Liver (tissue), 8 donors: ENCODE measurements at regions not wholly inside any gene's neighbourhood (a gene's known extent, or its start where the extent isn't known, plus 50 kb on each side); places are given as distances from the start of the nearest gene placed in this dataset.
"Not testable (repeated sequence)": the region's sequence is repeated elsewhere in the genome, so short reads cannot be mapped to it uniquely, and the experiment has no call there.

ENCODE experiments used
- DNase-seq: peaks from one replicate; pipeline ENCODE4 v3.0.0-alpha.2; 2017; ENCODE audit warnings: low spot score
- H3K27ac ChIP-seq, 2 donors: one replicate each; pipeline ENCODE4 v1.7.0; 2013; ENCODE audit warnings: inconsistent platforms in 2 of 2, low read length in 2 of 2, control low read depth in 1 of 2, low read depth in 1 of 2, mild to moderate bottlenecking in 1 of 2
- H3K27me3 ChIP-seq, 4 donors: one replicate each; pipeline versions ENCODE4 v1.6.1 to v1.7.0; 2013; ENCODE audit warnings: low read length in 3 of 4, inconsistent platforms in 1 of 4, mild to moderate bottlenecking in 1 of 4, moderate library complexity in 1 of 4; ENCODE audit not compliant: control insufficient read depth in 4 of 4, insufficient read depth in 4 of 4
- H3K36me3 ChIP-seq, 4 donors: one replicate each; pipeline versions ENCODE4 v1.6.1 to v1.7.0; 2013; ENCODE audit warnings: low read length in 3 of 4, mild to moderate bottlenecking in 3 of 4, low read depth in 1 of 4, moderate library complexity in 1 of 4; ENCODE audit not compliant: control insufficient read depth in 4 of 4, insufficient read depth in 3 of 4
- H3K4me1 ChIP-seq, 4 donors: one replicate each; pipeline versions ENCODE4 v1.6.1 to v1.7.0; 2013; ENCODE audit warnings: low read length in 3 of 4, mild to moderate bottlenecking in 3 of 4, moderate library complexity in 1 of 4; ENCODE audit not compliant: control insufficient read depth in 4 of 4, insufficient read depth in 4 of 4
- H3K4me3 ChIP-seq, 3 donors: one replicate each; pipeline versions ENCODE4 v1.6.1 to v1.7.0; 2013; ENCODE audit warnings: low read length in 3 of 3, control low read depth in 1 of 3, low read depth in 1 of 3, mild to moderate bottlenecking in 1 of 3
- H3K9ac ChIP-seq, 2 donors: one replicate each; pipeline ENCODE4 v1.7.0; 2013; ENCODE audit warnings: low read length in 2 of 2, mild to moderate bottlenecking in 2 of 2, moderate library complexity in 2 of 2, control low read depth in 1 of 2, low read depth in 1 of 2
- H3K9me3 ChIP-seq, 4 donors: one replicate each; pipeline versions ENCODE4 v1.6.1 to v1.7.0; 2013; ENCODE audit warnings: low read length in 3 of 4; ENCODE audit not compliant: control insufficient read depth in 4 of 4
- ATF3 ChIP-seq: IDR thresholded peaks from 2 replicates; pipeline ENCODE4 v1.6.1; 2016; ENCODE audit warnings: antibody characterized with exemption
- FOXA1 ChIP-seq: IDR thresholded peaks from 2 replicates; pipeline ENCODE4 v1.6.1; 2016; ENCODE audit warnings: antibody characterized with exemption
- FOXA2 ChIP-seq: IDR thresholded peaks from 2 replicates; pipeline ENCODE4 v1.6.1; 2016; ENCODE audit warnings: antibody characterized with exemption
- GABPA ChIP-seq, 2 donors: IDR thresholded peaks in 1 of 2; conservative IDR thresholded peaks in 1 of 2; 2 replicates each; pipeline ENCODE4 v1.6.1; 2016; ENCODE audit warnings: antibody characterized with exemption in 2 of 2, mild to moderate bottlenecking in 1 of 2, moderate library complexity in 1 of 2
- HNF4A ChIP-seq, 2 donors: conservative IDR thresholded peaks; 2 replicates each; pipeline ENCODE4 v1.6.1; 2016; ENCODE audit warnings: antibody characterized with exemption in 2 of 2, mild to moderate bottlenecking in 2 of 2
- HNF4G ChIP-seq: IDR thresholded peaks from 2 replicates; pipeline ENCODE4 v1.6.1; 2016; ENCODE audit warnings: antibody characterized with exemption
- JUND ChIP-seq, 2 donors: IDR thresholded peaks; 2 replicates each; pipeline ENCODE4 v1.6.1; 2016; ENCODE audit warnings: antibody characterized with exemption in 2 of 2
- MAX ChIP-seq: IDR thresholded peaks from 2 replicates; pipeline ENCODE4 v1.6.1; 2016; ENCODE audit warnings: antibody characterized with exemption
- NR2F2 ChIP-seq: IDR thresholded peaks from 2 replicates; pipeline ENCODE4 v1.6.1; 2016; ENCODE audit warnings: antibody characterized with exemption
- RAD21 ChIP-seq, 2 donors: IDR thresholded peaks; 2 replicates each; pipeline ENCODE4 v1.6.1; 2016; ENCODE audit warnings: antibody characterized with exemption in 2 of 2, mild to moderate bottlenecking in 2 of 2
- RXRA ChIP-seq, 2 donors: IDR thresholded peaks; 2 replicates each; pipeline ENCODE4 v1.6.1; 2017 to 2018; ENCODE audit warnings: antibody characterized with exemption in 2 of 2, mild to moderate bottlenecking in 1 of 2
- SP1 ChIP-seq: IDR thresholded peaks from 2 replicates; pipeline ENCODE4 v1.6.1; 2018; ENCODE audit warnings: antibody characterized with exemption, mild to moderate bottlenecking
- TAF1 ChIP-seq: conservative IDR thresholded peaks from 2 replicates; pipeline ENCODE4 v1.6.1; 2016; ENCODE audit warnings: antibody characterized with exemption, mild to moderate bottlenecking
- YY1 ChIP-seq: IDR thresholded peaks from 2 replicates; pipeline ENCODE4 v1.6.1; 2016; ENCODE audit warnings: antibody characterized with exemption, mild to moderate bottlenecking
- ZBTB33 ChIP-seq: IDR thresholded peaks from 2 replicates; pipeline ENCODE4 v1.6.1; 2016; ENCODE audit warnings: antibody characterized with exemption
- WGBS: extraction: QIAGEN DNeasy Blood & Tissue Kit; methylation state at CpG from one replicate; pipeline ENCODE4 v1.1.7; 2013; 5-methylcytosine and 5-hydroxymethylcytosine counted together
- TF ChIP-seq, protein P1 (sequence below): IDR thresholded peaks from 2 replicates; pipeline ENCODE4 v1.6.1; 2016; ENCODE audit warnings: antibody characterized with exemption, mild to moderate bottlenecking
- TF ChIP-seq, protein P2 (sequence below): fragments of 150-350 bp; IDR thresholded peaks from 2 replicates; pipeline ENCODE4 v1.5.1; 2017; ENCODE audit warnings: improper control_type of control experiment, low read depth, low read length; ENCODE audit not compliant: missing input control
- donor health status: healthy.
- donor health status: healthy.
- donor health status: healthy.
- donor health status: healthy.
- donor health status: healthy.

DNA sequence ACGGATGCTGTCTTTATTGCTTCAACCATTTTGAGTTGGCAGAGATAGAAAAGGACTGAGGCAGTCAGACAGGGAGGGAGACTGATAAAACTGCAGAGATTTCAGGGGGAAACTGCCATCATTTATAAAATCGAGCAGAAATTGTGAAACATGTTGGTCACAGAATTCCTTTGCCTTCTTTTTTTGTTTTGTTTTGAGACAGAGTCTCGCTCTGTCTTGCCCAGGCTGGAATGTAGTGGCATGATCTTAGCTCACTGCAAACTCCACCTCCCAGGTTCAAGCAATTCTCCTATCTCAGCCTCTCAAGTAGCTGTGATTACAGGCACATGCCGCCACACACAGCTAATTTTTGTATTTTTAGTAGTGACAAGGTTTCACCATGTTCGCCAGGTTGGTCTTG, 273.7 kb upstream of the USP9Y start:
- Histone ChIP-seq H3K4me1 (no peaks in the 10 kb centered on the region), H3K27ac (no peak overlapping the region), H3K36me3 (no peaks in the 10 kb centered on the region), H3K9me3 (no peaks in the 10 kb centered on the region), H3K9ac (no peak overlapping the region), H3K27me3 (no peaks in the 10 kb centered on the region), H3K4me3 (no peak overlapping the region)
- 85% methylated on average over 5 of the region's 5 CpGs for WGBS
- TF ChIP-seq HNF4A (conservative IDR thresholded peaks at IDR 0.05) (no peak), FOXA1 (no peak), JUND (IDR thresholded peaks at IDR 0.05) (no peak), RXRA (IDR thresholded peaks at IDR 0.05) (no peak), NR2F2 (no peak), MAX (no peak), ATF3 (no peak), TAF1 (no peak), SP1 (no peak), RAD21 (IDR thresholded peaks at IDR 0.05) (no peak), FOXA2 (no peak), HNF4G (no peak), GABPA (IDR thresholded peaks at IDR 0.05 in 1 of 2, conservative IDR thresholded peaks at IDR 0.05 in 1 of 2) (no peak)
- no peak for DNase-seq

DNA sequence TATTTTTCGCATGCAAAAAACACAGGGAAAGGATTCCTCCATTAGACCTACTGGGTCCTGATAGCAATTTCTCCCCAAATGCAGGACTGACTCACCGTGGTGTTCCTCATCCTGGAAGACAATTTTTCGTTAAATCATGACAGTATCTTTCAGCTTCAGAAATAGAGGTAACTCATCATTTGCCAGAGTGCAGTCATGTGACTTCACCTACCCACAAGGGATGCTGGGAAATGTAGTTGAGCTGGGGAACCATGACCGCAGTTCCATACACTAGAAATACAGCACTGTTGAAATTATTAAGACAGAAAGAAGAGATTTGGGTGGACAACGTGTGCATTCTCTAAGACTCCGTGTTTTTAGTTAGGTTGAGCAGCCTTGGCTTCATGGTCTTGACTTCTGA, 269.5 kb upstream of the USP9Y start:
- H3K4me3 ChIP-seq = no peak overlapping the region
- DNase-seq = no peak
- H3K4me1 ChIP-seq = no peaks in the 10 kb centered on the region
- H3K27me3 ChIP-seq = no peaks in the 10 kb centered on the region
- no peak overlapping the region for H3K9ac ChIP-seq
- TF ChIP-seq MAX (no peak), ZBTB33 (no peak), RAD21 (IDR thresholded peaks at IDR 0.05) (no peak), FOXA2 (no peak), GABPA (IDR thresholded peaks at IDR 0.05 in 1 of 2, conservative IDR thresholded peaks at IDR 0.05 in 1 of 2) (no peak), HNF4G (no peak), NR2F2 (no peak), JUND (IDR thresholded peaks at IDR 0.05) (no peak), YY1 (no peak), SP1 (no peak), FOXA1 (no peak)
- TF ChIP-seq, protein P1, sequence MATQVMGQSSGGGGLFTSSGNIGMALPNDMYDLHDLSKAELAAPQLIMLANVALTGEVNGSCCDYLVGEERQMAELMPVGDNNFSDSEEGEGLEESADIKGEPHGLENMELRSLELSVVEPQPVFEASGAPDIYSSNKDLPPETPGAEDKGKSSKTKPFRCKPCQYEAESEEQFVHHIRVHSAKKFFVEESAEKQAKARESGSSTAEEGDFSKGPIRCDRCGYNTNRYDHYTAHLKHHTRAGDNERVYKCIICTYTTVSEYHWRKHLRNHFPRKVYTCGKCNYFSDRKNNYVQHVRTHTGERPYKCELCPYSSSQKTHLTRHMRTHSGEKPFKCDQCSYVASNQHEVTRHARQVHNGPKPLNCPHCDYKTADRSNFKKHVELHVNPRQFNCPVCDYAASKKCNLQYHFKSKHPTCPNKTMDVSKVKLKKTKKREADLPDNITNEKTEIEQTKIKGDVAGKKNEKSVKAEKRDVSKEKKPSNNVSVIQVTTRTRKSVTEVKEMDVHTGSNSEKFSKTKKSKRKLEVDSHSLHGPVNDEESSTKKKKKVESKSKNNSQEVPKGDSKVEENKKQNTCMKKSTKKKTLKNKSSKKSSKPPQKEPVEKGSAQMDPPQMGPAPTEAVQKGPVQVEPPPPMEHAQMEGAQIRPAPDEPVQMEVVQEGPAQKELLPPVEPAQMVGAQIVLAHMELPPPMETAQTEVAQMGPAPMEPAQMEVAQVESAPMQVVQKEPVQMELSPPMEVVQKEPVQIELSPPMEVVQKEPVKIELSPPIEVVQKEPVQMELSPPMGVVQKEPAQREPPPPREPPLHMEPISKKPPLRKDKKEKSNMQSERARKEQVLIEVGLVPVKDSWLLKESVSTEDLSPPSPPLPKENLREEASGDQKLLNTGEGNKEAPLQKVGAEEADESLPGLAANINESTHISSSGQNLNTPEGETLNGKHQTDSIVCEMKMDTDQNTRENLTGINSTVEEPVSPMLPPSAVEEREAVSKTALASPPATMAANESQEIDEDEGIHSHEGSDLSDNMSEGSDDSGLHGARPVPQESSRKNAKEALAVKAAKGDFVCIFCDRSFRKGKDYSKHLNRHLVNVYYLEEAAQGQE = no peak
- TF ChIP-seq, protein P2, sequence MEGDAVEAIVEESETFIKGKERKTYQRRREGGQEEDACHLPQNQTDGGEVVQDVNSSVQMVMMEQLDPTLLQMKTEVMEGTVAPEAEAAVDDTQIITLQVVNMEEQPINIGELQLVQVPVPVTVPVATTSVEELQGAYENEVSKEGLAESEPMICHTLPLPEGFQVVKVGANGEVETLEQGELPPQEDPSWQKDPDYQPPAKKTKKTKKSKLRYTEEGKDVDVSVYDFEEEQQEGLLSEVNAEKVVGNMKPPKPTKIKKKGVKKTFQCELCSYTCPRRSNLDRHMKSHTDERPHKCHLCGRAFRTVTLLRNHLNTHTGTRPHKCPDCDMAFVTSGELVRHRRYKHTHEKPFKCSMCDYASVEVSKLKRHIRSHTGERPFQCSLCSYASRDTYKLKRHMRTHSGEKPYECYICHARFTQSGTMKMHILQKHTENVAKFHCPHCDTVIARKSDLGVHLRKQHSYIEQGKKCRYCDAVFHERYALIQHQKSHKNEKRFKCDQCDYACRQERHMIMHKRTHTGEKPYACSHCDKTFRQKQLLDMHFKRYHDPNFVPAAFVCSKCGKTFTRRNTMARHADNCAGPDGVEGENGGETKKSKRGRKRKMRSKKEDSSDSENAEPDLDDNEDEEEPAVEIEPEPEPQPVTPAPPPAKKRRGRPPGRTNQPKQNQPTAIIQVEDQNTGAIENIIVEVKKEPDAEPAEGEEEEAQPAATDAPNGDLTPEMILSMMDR = no peak
- H3K9me3 ChIP-seq = no peaks in the 10 kb centered on the region
- no peaks in the 10 kb centered on the region for H3K36me3 ChIP-seq
- WGBS = 36% methylated on average over 6 of the region's 6 CpGs
- no peak overlapping the region for H3K27ac ChIP-seq

GRCh38 chrY:12438823-12439222, 262.2 kb upstream of the USP9Y start:
- not testable (repeated sequence) for H3K27me3 ChIP-seq, H3K4me3 ChIP-seq, H3K27ac ChIP-seq, H3K36me3 ChIP-seq, DNase-seq, H3K9ac ChIP-seq, H3K4me1 ChIP-seq, H3K9me3 ChIP-seq
- 92% methylated on average over 3 of the region's 6 CpGs for WGBS
